DOHH2 (cell line): ENCODE measurements at regions not wholly inside any gene's neighbourhood (a gene's known extent, or its start where the extent isn't known, plus 50 kb on each side); places are given as distances from the start of the nearest gene placed in this dataset.

Experiments used
- H3F3A ChIP-seq: fragments of 200-600 bp; sonication (generic), shearing (Covaris generic); 2 replicates; pipeline ENCODE4 v1.6.0; 2016; ENCODE audit warnings: antibody characterized with exemption, mild to moderate bottlenecking; ENCODE audit not compliant: control insufficient read depth, insufficient read depth
- H3K27ac ChIP-seq: fragments of 200-600 bp; sonication (generic); 2 replicates; pipeline ENCODE4 v1.5.1; 2014; ENCODE audit warnings: low read depth, mild to moderate bottlenecking, low read length, moderate library complexity
- H3K27me3 ChIP-seq: fragments of 200-600 bp; sonication (generic); 2 replicates; pipeline ENCODE4 v1.6.1; 2014; ENCODE audit warnings: mild to moderate bottlenecking, low read length, mixed read lengths; ENCODE audit not compliant: control insufficient read depth
- H3K36me3 ChIP-seq: fragments of 200-600 bp; sonication (generic); 2 replicates; pipeline ENCODE4 v1.6.1; 2014; ENCODE audit warnings: mild to moderate bottlenecking, low read length, moderate library complexity, mixed read lengths; ENCODE audit not compliant: control insufficient read depth
- H3K4me1 ChIP-seq: fragments of 200-600 bp; sonication (generic); 2 replicates; pipeline ENCODE4 v1.6.1; 2014; ENCODE audit warnings: mild to moderate bottlenecking, low read length, mixed read lengths; ENCODE audit not compliant: control insufficient read depth
- H3K4me2 ChIP-seq: fragments of 200-600 bp; sonication (generic); 2 replicates; pipeline ENCODE4 v1.6.0; 2014; ENCODE audit warnings: mild to moderate bottlenecking, low read length, moderate library complexity
- H3K4me3 ChIP-seq: fragments of 200-600 bp; sonication (generic); 2 replicates; pipeline ENCODE4 v1.5.1; 2014; ENCODE audit warnings: mild to moderate bottlenecking, low read length, mixed read lengths
- H3K79me2 ChIP-seq: fragments of 200-600 bp; sonication (generic); 2 replicates; pipeline ENCODE4 v1.6.1; 2014; ENCODE audit warnings: mild to moderate bottlenecking, low read length, mixed read lengths; ENCODE audit not compliant: control insufficient read depth
- H3K9me2 ChIP-seq: fragments of 200-600 bp; sonication (generic); replicated peaks from 2 replicates; pipeline ENCODE4 v1.6.1; 2014; ENCODE audit warnings: mild to moderate bottlenecking, low read length, mixed read lengths; ENCODE audit not compliant: control insufficient read depth
- H3K9me3 ChIP-seq: fragments of 200-600 bp; sonication (generic); 2 replicates; pipeline ENCODE4 v1.6.1; 2014; ENCODE audit warnings: antibody characterized with exemption, low read length, mixed read lengths; ENCODE audit not compliant: control insufficient read depth, insufficient read depth
- H4K20me1 ChIP-seq: fragments of 200-600 bp; sonication (generic); 2 replicates; pipeline ENCODE4 v1.6.0; 2014; ENCODE audit warnings: low read depth, mild to moderate bottlenecking, antibody characterized with exemption, low read length, moderate library complexity; ENCODE audit not compliant: control insufficient read depth, insufficient read depth
- EZH2phosphoT487 ChIP-seq: fragments of 200-600 bp; sonication (generic); IDR thresholded peaks from 2 replicates; pipeline ENCODE4 v1.6.1; 2017; ENCODE audit warnings: borderline replicate concordance, mild to moderate bottlenecking, antibody characterized with exemption, low read length, moderate library complexity, mixed read lengths
- TF ChIP-seq, protein P1 (sequence below): fragments of 200-600 bp; sonication (generic); IDR thresholded peaks from one replicate; pipeline ENCODE4 v1.5.1; 2014; ENCODE audit warnings: antibody characterized with exemption, mild to moderate bottlenecking, low read depth, low read length; ENCODE audit not compliant: poor library complexity, severe bottlenecking

DNA sequence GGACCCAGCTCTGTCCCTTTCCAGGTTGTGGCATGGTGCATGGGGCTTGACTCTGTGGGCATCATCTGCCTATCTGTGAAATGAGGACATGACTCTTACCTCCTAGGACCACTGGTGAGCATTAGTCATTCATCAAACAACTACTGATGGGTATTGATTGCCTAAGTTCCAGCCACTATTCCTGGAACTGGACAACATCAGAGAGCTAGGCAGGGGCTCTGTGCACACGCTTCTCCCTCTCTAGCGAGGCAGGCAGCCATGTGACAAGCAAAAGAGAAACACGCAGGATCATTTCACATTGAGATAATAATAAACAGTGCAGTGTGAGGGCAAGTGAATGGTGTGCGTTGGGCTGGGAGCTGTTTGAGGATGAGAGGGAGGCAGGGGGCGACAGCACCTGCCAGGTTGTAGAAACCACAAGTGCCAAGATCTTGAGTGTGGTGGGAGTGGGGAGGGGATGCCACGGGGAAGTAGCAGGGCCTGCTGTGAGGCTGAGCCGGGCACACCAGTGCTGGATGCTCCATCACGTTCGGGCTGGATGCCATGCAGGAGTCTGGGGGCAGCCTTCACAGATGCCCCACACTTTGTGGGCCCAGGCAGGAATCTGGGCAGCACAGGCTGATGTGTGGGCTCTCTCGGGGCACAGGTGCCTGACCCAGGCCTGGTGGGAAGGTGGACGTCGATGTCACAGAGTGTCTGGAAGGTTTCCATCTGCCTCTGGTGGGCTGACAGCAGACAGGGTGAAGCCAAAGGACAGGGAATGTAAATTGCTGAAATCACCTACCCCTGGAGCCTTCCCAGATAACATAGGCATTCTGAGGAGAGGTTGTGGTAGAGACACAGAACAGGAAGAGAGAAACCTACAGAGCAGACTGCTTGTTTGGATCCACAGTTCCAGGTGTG, 405.5 kb downstream of the RPS24 start:
- Histone ChIP-seq H3F3A (no peaks in the 10 kb centered on the region), H3K79me2 (no peaks in the 10 kb centered on the region), H3K9me3 (no peaks in the 10 kb centered on the region), H3K9me2 (no peaks in the 10 kb centered on the region), H3K4me2 (no peak overlapping the region), H4K20me1 (no peaks in the 10 kb centered on the region), H3K27ac (no peak overlapping the region), H3K4me1 (no peaks in the 10 kb centered on the region; the same call in 1 of the 2 replicates), H3K27me3 (no peaks in the 10 kb centered on the region), H3K36me3 (no peaks in the 10 kb centered on the region), H3K4me3 (no peak overlapping the region)
- no peak for TF ChIP-seq EZH2phosphoT487
- TF ChIP-seq, protein P1, sequence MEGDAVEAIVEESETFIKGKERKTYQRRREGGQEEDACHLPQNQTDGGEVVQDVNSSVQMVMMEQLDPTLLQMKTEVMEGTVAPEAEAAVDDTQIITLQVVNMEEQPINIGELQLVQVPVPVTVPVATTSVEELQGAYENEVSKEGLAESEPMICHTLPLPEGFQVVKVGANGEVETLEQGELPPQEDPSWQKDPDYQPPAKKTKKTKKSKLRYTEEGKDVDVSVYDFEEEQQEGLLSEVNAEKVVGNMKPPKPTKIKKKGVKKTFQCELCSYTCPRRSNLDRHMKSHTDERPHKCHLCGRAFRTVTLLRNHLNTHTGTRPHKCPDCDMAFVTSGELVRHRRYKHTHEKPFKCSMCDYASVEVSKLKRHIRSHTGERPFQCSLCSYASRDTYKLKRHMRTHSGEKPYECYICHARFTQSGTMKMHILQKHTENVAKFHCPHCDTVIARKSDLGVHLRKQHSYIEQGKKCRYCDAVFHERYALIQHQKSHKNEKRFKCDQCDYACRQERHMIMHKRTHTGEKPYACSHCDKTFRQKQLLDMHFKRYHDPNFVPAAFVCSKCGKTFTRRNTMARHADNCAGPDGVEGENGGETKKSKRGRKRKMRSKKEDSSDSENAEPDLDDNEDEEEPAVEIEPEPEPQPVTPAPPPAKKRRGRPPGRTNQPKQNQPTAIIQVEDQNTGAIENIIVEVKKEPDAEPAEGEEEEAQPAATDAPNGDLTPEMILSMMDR = no peak

DNA sequence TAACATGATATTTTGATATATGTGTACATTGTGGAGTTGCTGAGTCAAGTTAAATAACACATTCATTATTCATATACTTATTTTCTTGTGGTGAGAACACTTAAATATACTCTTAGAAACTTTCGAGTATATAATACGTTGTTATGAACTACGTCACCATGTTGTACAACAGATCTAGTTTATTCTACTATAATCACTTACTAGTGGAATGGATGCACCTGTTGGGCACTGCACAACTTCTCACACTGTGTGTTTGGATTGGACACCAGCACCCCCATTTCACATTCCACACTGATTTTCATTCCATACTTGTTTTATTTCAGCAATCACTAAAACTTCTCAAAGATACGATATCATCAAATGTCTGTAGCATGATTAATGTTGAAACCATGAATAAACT, 407.3 kb downstream of the RPS24 start:
- Histone ChIP-seq H4K20me1 (no peaks in the 10 kb centered on the region), H3K27ac (no peak overlapping the region), H3K4me1 (no peaks in the 10 kb centered on the region), H3K79me2 (no peaks in the 10 kb centered on the region), H3K9me2 (no peaks in the 10 kb centered on the region), H3K4me2 (no peak overlapping the region), H3K36me3 (no peaks in the 10 kb centered on the region), H3K27me3 (no peaks in the 10 kb centered on the region), H3F3A (no peaks in the 10 kb centered on the region), H3K4me3 (no peak overlapping the region), H3K9me3 (no peaks in the 10 kb centered on the region)
- TF ChIP-seq, protein P1 = no peak
- no peak for TF ChIP-seq EZH2phosphoT487

DNA sequence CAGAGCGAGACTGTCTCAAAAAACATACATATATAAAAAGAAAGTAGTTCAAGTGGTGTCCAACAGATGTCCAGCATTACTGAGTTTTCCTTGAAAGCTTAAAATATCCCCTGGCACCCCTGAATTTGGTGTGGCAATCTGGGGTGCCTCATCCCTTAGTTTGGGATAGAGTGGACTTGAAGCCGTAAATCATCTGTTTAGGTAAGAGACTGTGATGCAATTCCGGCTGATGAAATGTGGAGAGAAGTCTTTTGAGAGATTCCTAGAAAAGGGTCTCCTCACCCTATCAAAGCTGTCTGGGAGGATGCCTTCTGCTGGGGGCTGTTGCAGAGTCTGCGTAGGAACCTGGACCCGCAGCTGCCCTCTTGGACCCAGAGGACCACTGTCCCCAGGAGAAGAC, 408.0 kb downstream of the RPS24 start:
- no peak overlapping the region for H3K4me3 ChIP-seq
- TF ChIP-seq, protein P1 = no peak
- no peak for TF ChIP-seq EZH2phosphoT487
- H3K9me3 ChIP-seq = no peaks in the 10 kb centered on the region
- no peak overlapping the region for H3K27ac ChIP-seq
- no peaks in the 10 kb centered on the region for H4K20me1 ChIP-seq
- H3K79me2 ChIP-seq = no peaks in the 10 kb centered on the region
- no peaks in the 10 kb centered on the region for H3K9me2 ChIP-seq
- H3K4me2 ChIP-seq = no peak overlapping the region
- no peaks in the 10 kb centered on the region for H3K4me1 ChIP-seq
- no peaks in the 10 kb centered on the region for H3F3A ChIP-seq
- H3K27me3 ChIP-seq = peaks cover 3% of the 10 kb centered on the region; the same call in 1 of the 2 replicates
- no peaks in the 10 kb centered on the region for H3K36me3 ChIP-seq
